Stomach smooth muscle (tissue), 2 donors: ENCODE measurements at regions not wholly inside any gene's neighbourhood (a gene's known extent, or its start where the extent isn't known, plus 50 kb on each side); places are given as distances from the start of the nearest gene placed in this dataset.

Source experiments
- H3K27ac ChIP-seq: one replicate; pipeline ENCODE4 v1.7.0; 2013; ENCODE audit warnings: mild to moderate bottlenecking, low read length, inconsistent platforms
- H3K27me3 ChIP-seq, 2 donors: one replicate each; pipeline ENCODE4 v1.7.0; 2013; ENCODE audit warnings: low read length in 2 of 2; ENCODE audit not compliant: insufficient read depth in 2 of 2, control insufficient read depth in 1 of 2
- H3K36me3 ChIP-seq, 2 donors: one replicate each; pipeline ENCODE4 v1.7.0; 2013; ENCODE audit warnings: low read length in 2 of 2; ENCODE audit not compliant: control insufficient read depth in 2 of 2, insufficient read depth in 2 of 2
- H3K4me1 ChIP-seq: one replicate; pipeline ENCODE4 v1.7.0; 2013; ENCODE audit warnings: low read length; ENCODE audit not compliant: control insufficient read depth, insufficient read depth
- H3K4me3 ChIP-seq, 2 donors: one replicate each; pipeline ENCODE4 v1.7.0; 2013; ENCODE audit warnings: low read length in 2 of 2
- H3K9ac ChIP-seq, 2 donors: one replicate each; pipeline ENCODE4 v1.7.0; 2013; ENCODE audit warnings: low read length in 2 of 2, mild to moderate bottlenecking in 1 of 2
- H3K9me3 ChIP-seq, 2 donors: one replicate each; pipeline ENCODE4 v1.7.0; 2013; ENCODE audit warnings: low read length in 2 of 2; ENCODE audit not compliant: control insufficient read depth in 2 of 2
- donor health status: healthy.
- donor health status: Pancreatic carcinoma.

- no peaks in the 10 kb centered on the region for H3K27me3 ChIP-seq
- no peak overlapping the region for H3K4me3 ChIP-seq
- no peak overlapping the region for H3K9ac ChIP-seq
- no peaks in the 10 kb centered on the region for H3K4me1 ChIP-seq
- no peaks in the 10 kb centered on the region for H3K9me3 ChIP-seq
- H3K27ac ChIP-seq: no peak overlapping the region
- H3K36me3 ChIP-seq: no peaks in the 10 kb centered on the region
Observed at GRCh38 chr2:176963568-176964287, 248.9 kb upstream of the HNRNPA3 start.

- no peaks in the 10 kb centered on the region for H3K36me3 ChIP-seq
- H3K4me1 ChIP-seq: no peaks in the 10 kb centered on the region
- H3K9me3 ChIP-seq: no peaks in the 10 kb centered on the region
- H3K9ac ChIP-seq: no peak overlapping the region
- H3K27ac ChIP-seq: no peak overlapping the region
- H3K4me3 ChIP-seq: no peak overlapping the region
- H3K27me3 ChIP-seq: no peaks in the 10 kb centered on the region
Observed at GRCh38 chr2:176967911-176968450, 244.6 kb upstream of the HNRNPA3 start.

- Histone ChIP-seq H3K9ac (no peak overlapping the region), H3K36me3 (no peaks in the 10 kb centered on the region), H3K27me3 (no peaks in the 10 kb centered on the region)
Observed at GRCh38 chr2:176969642-176970359, 242.8 kb upstream of the HNRNPA3 start.

GRCh38 chr2:176976736-176977685 is 235.6 kb upstream of the HNRNPA3 start:
- no peaks in the 10 kb centered on the region for H3K9me3 ChIP-seq
- H3K27ac ChIP-seq: no peak overlapping the region
- H3K4me1 ChIP-seq: no peaks in the 10 kb centered on the region
- H3K9ac ChIP-seq: no peak overlapping the region
- no peaks in the 10 kb centered on the region for H3K36me3 ChIP-seq
- no peaks in the 10 kb centered on the region for H3K27me3 ChIP-seq
- no peak overlapping the region for H3K4me3 ChIP-seq

More at GRCh38 chr2:176969642-176970359, 242.8 kb upstream of the HNRNPA3 start:
- no peaks in the 10 kb centered on the region for H3K4me1 ChIP-seq
- no peak overlapping the region for H3K27ac ChIP-seq
- no peaks in the 10 kb centered on the region for H3K9me3 ChIP-seq
- H3K4me3 ChIP-seq: no peak overlapping the region

- Histone ChIP-seq H3K9me3 (no peaks in the 10 kb centered on the region), H3K4me3 (no peak overlapping the region), H3K27ac (no peak overlapping the region), H3K4me1 (no peaks in the 10 kb centered on the region), H3K36me3 (no peaks in the 10 kb centered on the region), H3K9ac (no peak overlapping the region), H3K27me3 (peaks cover 0 to 2% of the 10 kb centered on the region in 2 donors)
Observed at GRCh38 chr2:176978921-176979320, 233.7 kb upstream of the HNRNPA3 start.

- no peaks in the 10 kb centered on the region for H3K9me3 ChIP-seq
Observed at GRCh38 chr2:176979981-176980710, 232.4 kb upstream of the HNRNPA3 start.

GRCh38 chr2:176984987-176985386 is 227.6 kb upstream of the HNRNPA3 start:
- Histone ChIP-seq H3K9ac (no peak overlapping the region), H3K36me3 (no peaks in the 10 kb centered on the region), H3K9me3 (no peaks in the 10 kb centered on the region), H3K27ac (no peak overlapping the region), H3K4me1 (no peaks in the 10 kb centered on the region), H3K27me3 (peaks cover 2 to 3% of the 10 kb centered on the region in 2 donors), H3K4me3 (no peak overlapping the region)

More at GRCh38 chr2:176979981-176980710, 232.4 kb upstream of the HNRNPA3 start:
- H3K36me3 ChIP-seq: no peaks in the 10 kb centered on the region
- peaks cover 2% of the 10 kb centered on the region in 2 donors for H3K27me3 ChIP-seq
- no peak overlapping the region for H3K4me3 ChIP-seq
- H3K9ac ChIP-seq: no peak overlapping the region
- H3K4me1 ChIP-seq: no peaks in the 10 kb centered on the region
- no peak overlapping the region for H3K27ac ChIP-seq

GRCh38 chr2:176985871-176986270 is 226.7 kb upstream of the HNRNPA3 start:
- Histone ChIP-seq H3K4me1 (no peaks in the 10 kb centered on the region), H3K27ac (no peak overlapping the region), H3K4me3 (no peak overlapping the region), H3K9ac (no peak overlapping the region), H3K9me3 (no peaks in the 10 kb centered on the region), H3K36me3 (no peaks in the 10 kb centered on the region), H3K27me3 (peaks cover 2 to 3% of the 10 kb centered on the region in 2 donors)

- Histone ChIP-seq H3K36me3 (no peaks in the 10 kb centered on the region), H3K9me3 (no peaks in the 10 kb centered on the region), H3K27me3 (peaks cover 2 to 3% of the 10 kb centered on the region in 2 donors), H3K4me3 (no peak overlapping the region), H3K9ac (no peak overlapping the region), H3K27ac (no peak overlapping the region), H3K4me1 (no peaks in the 10 kb centered on the region)
Observed at GRCh38 chr2:176986487-176986886, 226.1 kb upstream of the HNRNPA3 start.

GRCh38 chr2:176991411-176991810 is 221.2 kb upstream of the HNRNPA3 start:
- Histone ChIP-seq H3K27ac (no peak overlapping the region), H3K9me3 (no peaks in the 10 kb centered on the region), H3K4me3 (no peak overlapping the region), H3K27me3 (no peaks in the 10 kb centered on the region), H3K36me3 (no peaks in the 10 kb centered on the region), H3K9ac (no peak overlapping the region), H3K4me1 (no peaks in the 10 kb centered on the region)
